ENCODE measurements at regions not wholly inside any gene's neighbourhood (a gene's known extent, or its start where the extent isn't known, plus 50 kb on each side); places are given as distances from the start of the nearest gene placed in this dataset.

DNA sequence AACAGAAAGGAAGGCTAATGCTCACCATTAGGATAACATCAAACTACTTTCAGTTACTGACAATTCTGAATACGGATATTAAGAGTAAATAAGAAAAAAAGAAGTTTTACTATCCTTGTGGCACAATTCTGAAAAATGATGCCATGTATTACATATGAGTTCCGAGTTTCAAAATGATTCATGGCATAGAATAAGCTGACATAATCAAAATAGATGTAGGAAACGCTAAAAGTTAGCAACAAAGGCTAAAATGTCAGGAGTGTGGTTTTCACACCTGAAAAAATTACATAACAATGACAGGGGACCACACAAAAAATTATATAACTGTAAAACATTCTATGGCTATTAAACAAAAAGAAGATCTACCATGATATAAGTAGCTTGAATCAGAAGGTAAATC is 1131.9 kb downstream of the OTOL1 start:
- TF ChIP-seq, protein P1, sequence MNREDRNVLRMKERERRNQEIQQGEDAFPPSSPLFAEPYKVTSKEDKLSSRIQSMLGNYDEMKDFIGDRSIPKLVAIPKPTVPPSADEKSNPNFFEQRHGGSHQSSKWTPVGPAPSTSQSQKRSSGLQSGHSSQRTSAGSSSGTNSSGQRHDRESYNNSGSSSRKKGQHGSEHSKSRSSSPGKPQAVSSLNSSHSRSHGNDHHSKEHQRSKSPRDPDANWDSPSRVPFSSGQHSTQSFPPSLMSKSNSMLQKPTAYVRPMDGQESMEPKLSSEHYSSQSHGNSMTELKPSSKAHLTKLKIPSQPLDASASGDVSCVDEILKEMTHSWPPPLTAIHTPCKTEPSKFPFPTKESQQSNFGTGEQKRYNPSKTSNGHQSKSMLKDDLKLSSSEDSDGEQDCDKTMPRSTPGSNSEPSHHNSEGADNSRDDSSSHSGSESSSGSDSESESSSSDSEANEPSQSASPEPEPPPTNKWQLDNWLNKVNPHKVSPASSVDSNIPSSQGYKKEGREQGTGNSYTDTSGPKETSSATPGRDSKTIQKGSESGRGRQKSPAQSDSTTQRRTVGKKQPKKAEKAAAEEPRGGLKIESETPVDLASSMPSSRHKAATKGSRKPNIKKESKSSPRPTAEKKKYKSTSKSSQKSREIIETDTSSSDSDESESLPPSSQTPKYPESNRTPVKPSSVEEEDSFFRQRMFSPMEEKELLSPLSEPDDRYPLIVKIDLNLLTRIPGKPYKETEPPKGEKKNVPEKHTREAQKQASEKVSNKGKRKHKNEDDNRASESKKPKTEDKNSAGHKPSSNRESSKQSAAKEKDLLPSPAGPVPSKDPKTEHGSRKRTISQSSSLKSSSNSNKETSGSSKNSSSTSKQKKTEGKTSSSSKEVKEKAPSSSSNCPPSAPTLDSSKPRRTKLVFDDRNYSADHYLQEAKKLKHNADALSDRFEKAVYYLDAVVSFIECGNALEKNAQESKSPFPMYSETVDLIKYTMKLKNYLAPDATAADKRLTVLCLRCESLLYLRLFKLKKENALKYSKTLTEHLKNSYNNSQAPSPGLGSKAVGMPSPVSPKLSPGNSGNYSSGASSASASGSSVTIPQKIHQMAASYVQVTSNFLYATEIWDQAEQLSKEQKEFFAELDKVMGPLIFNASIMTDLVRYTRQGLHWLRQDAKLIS (CRISPR knock-in tag; IDR thresholded peaks at IDR 0.05; ENCODE audit: borderline replicate concordance): no peak
- TF ChIP-seq FOXK1 (CRISPR knock-in tag; IDR thresholded peaks at IDR 0.05) (no peak), FOXJ3 (CRISPR knock-in tag; IDR thresholded peaks at IDR 0.05; ENCODE audit: borderline replicate concordance) (no peak), NFYB (CRISPR knock-in tag; conservative IDR thresholded peaks at IDR 0.05; ENCODE audit: low read depth) (no peak), CREM (CRISPR knock-in tag; IDR thresholded peaks at IDR 0.05) (no peak)
- TF ChIP-seq, protein P2, sequence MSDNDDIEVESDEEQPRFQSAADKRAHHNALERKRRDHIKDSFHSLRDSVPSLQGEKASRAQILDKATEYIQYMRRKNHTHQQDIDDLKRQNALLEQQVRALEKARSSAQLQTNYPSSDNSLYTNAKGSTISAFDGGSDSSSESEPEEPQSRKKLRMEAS (CRISPR knock-in tag; IDR thresholded peaks at IDR 0.05): no peak
- TF ChIP-seq, protein P3, sequence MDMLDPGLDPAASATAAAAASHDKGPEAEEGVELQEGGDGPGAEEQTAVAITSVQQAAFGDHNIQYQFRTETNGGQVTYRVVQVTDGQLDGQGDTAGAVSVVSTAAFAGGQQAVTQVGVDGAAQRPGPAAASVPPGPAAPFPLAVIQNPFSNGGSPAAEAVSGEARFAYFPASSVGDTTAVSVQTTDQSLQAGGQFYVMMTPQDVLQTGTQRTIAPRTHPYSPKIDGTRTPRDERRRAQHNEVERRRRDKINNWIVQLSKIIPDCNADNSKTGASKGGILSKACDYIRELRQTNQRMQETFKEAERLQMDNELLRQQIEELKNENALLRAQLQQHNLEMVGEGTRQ (CRISPR knock-in tag; IDR thresholded peaks at IDR 0.05): no peak
- TF ChIP-seq, protein P4, sequence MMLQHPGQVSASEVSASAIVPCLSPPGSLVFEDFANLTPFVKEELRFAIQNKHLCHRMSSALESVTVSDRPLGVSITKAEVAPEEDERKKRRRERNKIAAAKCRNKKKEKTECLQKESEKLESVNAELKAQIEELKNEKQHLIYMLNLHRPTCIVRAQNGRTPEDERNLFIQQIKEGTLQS (CRISPR knock-in tag; conservative IDR thresholded peaks at IDR 0.05): no peak
- TF ChIP-seq, protein P5, sequence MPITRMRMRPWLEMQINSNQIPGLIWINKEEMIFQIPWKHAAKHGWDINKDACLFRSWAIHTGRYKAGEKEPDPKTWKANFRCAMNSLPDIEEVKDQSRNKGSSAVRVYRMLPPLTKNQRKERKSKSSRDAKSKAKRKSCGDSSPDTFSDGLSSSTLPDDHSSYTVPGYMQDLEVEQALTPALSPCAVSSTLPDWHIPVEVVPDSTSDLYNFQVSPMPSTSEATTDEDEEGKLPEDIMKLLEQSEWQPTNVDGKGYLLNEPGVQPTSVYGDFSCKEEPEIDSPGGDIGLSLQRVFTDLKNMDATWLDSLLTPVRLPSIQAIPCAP (CRISPR knock-in tag; IDR thresholded peaks at IDR 0.05): no peak

Measured in WTC11 (cell line).